Liver (tissue), 7 donors: ENCODE measurements at regions not wholly inside any gene's neighbourhood (a gene's known extent, or its start where the extent isn't known, plus 50 kb on each side); places are given as distances from the start of the nearest gene placed in this dataset.

Source experiments
- DNase-seq: peaks from one replicate; pipeline ENCODE4 v3.0.0-alpha.2; 2017; ENCODE audit warnings: low spot score
- H3K27ac ChIP-seq, 2 donors: one replicate each; pipeline ENCODE4 v1.7.0; 2013; ENCODE audit warnings: inconsistent platforms in 2 of 2, low read length in 2 of 2, control low read depth in 1 of 2, low read depth in 1 of 2, mild to moderate bottlenecking in 1 of 2
- H3K27me3 ChIP-seq, 4 donors: one replicate each; pipeline versions ENCODE4 v1.6.1 to v1.7.0; 2013; ENCODE audit warnings: low read length in 3 of 4, inconsistent platforms in 1 of 4, mild to moderate bottlenecking in 1 of 4, moderate library complexity in 1 of 4; ENCODE audit not compliant: control insufficient read depth in 4 of 4, insufficient read depth in 4 of 4
- H3K36me3 ChIP-seq, 4 donors: one replicate each; pipeline versions ENCODE4 v1.6.1 to v1.7.0; 2013; ENCODE audit warnings: low read length in 3 of 4, mild to moderate bottlenecking in 3 of 4, low read depth in 1 of 4, moderate library complexity in 1 of 4; ENCODE audit not compliant: control insufficient read depth in 4 of 4, insufficient read depth in 3 of 4
- H3K4me1 ChIP-seq, 4 donors: one replicate each; pipeline versions ENCODE4 v1.6.1 to v1.7.0; 2013; ENCODE audit warnings: low read length in 3 of 4, mild to moderate bottlenecking in 3 of 4, moderate library complexity in 1 of 4; ENCODE audit not compliant: control insufficient read depth in 4 of 4, insufficient read depth in 4 of 4
- H3K4me3 ChIP-seq, 3 donors: one replicate each; pipeline versions ENCODE4 v1.6.1 to v1.7.0; 2013; ENCODE audit warnings: low read length in 3 of 3, control low read depth in 1 of 3, low read depth in 1 of 3, mild to moderate bottlenecking in 1 of 3
- H3K9ac ChIP-seq, 2 donors: one replicate each; pipeline ENCODE4 v1.7.0; 2013; ENCODE audit warnings: low read length in 2 of 2, mild to moderate bottlenecking in 2 of 2, moderate library complexity in 2 of 2, control low read depth in 1 of 2, low read depth in 1 of 2
- H3K9me3 ChIP-seq, 4 donors: one replicate each; pipeline versions ENCODE4 v1.6.1 to v1.7.0; 2013; ENCODE audit warnings: low read length in 3 of 4; ENCODE audit not compliant: control insufficient read depth in 4 of 4
- ATF3 ChIP-seq: IDR thresholded peaks from 2 replicates; pipeline ENCODE4 v1.6.1; 2016; ENCODE audit warnings: antibody characterized with exemption
- EGR1 ChIP-seq, 2 donors: IDR thresholded peaks; 2 replicates each; pipeline ENCODE4 v1.6.1; 2016 to 2018; ENCODE audit warnings: antibody characterized with exemption in 2 of 2, low read depth in 2 of 2
- FOXA1 ChIP-seq: IDR thresholded peaks from 2 replicates; pipeline ENCODE4 v1.6.1; 2016; ENCODE audit warnings: antibody characterized with exemption
- GABPA ChIP-seq, 2 donors: IDR thresholded peaks in 1 of 2; conservative IDR thresholded peaks in 1 of 2; 2 replicates each; pipeline ENCODE4 v1.6.1; 2016; ENCODE audit warnings: antibody characterized with exemption in 2 of 2, mild to moderate bottlenecking in 1 of 2, moderate library complexity in 1 of 2
- HNF4A ChIP-seq, 2 donors: conservative IDR thresholded peaks; 2 replicates each; pipeline ENCODE4 v1.6.1; 2016; ENCODE audit warnings: antibody characterized with exemption in 2 of 2, mild to moderate bottlenecking in 2 of 2
- HNF4G ChIP-seq: IDR thresholded peaks from 2 replicates; pipeline ENCODE4 v1.6.1; 2016; ENCODE audit warnings: antibody characterized with exemption
- JUND ChIP-seq, 2 donors: IDR thresholded peaks; 2 replicates each; pipeline ENCODE4 v1.6.1; 2016; ENCODE audit warnings: antibody characterized with exemption in 2 of 2
- MAX ChIP-seq: IDR thresholded peaks from 2 replicates; pipeline ENCODE4 v1.6.1; 2016; ENCODE audit warnings: antibody characterized with exemption
- RAD21 ChIP-seq, 2 donors: IDR thresholded peaks; 2 replicates each; pipeline ENCODE4 v1.6.1; 2016; ENCODE audit warnings: antibody characterized with exemption in 2 of 2, mild to moderate bottlenecking in 2 of 2
- REST ChIP-seq: IDR thresholded peaks from 2 replicates; pipeline ENCODE4 v1.6.1; 2016; ENCODE audit warnings: antibody characterized with exemption, mild to moderate bottlenecking
- RXRA ChIP-seq, 2 donors: IDR thresholded peaks; 2 replicates each; pipeline ENCODE4 v1.6.1; 2017 to 2018; ENCODE audit warnings: antibody characterized with exemption in 2 of 2, mild to moderate bottlenecking in 1 of 2
- SP1 ChIP-seq: IDR thresholded peaks from 2 replicates; pipeline ENCODE4 v1.6.1; 2018; ENCODE audit warnings: antibody characterized with exemption, mild to moderate bottlenecking
- TAF1 ChIP-seq: conservative IDR thresholded peaks from 2 replicates; pipeline ENCODE4 v1.6.1; 2016; ENCODE audit warnings: antibody characterized with exemption, mild to moderate bottlenecking
- YY1 ChIP-seq: IDR thresholded peaks from 2 replicates; pipeline ENCODE4 v1.6.1; 2016; ENCODE audit warnings: antibody characterized with exemption, mild to moderate bottlenecking
- ZBTB33 ChIP-seq: IDR thresholded peaks from 2 replicates; pipeline ENCODE4 v1.6.1; 2016; ENCODE audit warnings: antibody characterized with exemption
- WGBS: extraction: QIAGEN DNeasy Blood & Tissue Kit; methylation state at CpG from one replicate; pipeline ENCODE4 v1.1.7; 2013; 5-methylcytosine and 5-hydroxymethylcytosine counted together
- donor health status: healthy.
- donor health status: healthy.
- donor health status: healthy.
- donor health status: healthy.

GRCh38 chr12:97899956-97900355, 437.4 kb downstream of the RMST start:
- TF ChIP-seq JUND (IDR thresholded peaks at IDR 0.05) (no peak), YY1 (no peak), HNF4G (no peak), EGR1 (IDR thresholded peaks at IDR 0.05; ENCODE audit: low read depth in 2 of 2) (no peak), FOXA1 (no peak), RXRA (IDR thresholded peaks at IDR 0.05) (no peak), MAX (no peak), TAF1 (no peak), HNF4A (conservative IDR thresholded peaks at IDR 0.05) (no peak), ATF3 (no peak), REST (no peak)
- 70% methylated on average over 1 of the region's 1 CpG for WGBS

GRCh38 chr12:97903356-97903755, 440.8 kb downstream of the RMST start:
- no peak for TF ChIP-seq GABPA (IDR thresholded peaks at IDR 0.05 in 1 of 2, conservative IDR thresholded peaks at IDR 0.05 in 1 of 2)
- TF ChIP-seq SP1, result no peak
- no peak for TF ChIP-seq MAX
- Histone ChIP-seq H3K4me3 (no peak overlapping the region), H3K27me3 (no peaks in the 10 kb centered on the region), H3K9me3 (no peaks in the 10 kb centered on the region), H3K4me1 (no peaks in the 10 kb centered on the region), H3K36me3 (no peaks in the 10 kb centered on the region), H3K9ac (no peak overlapping the region), H3K27ac (no peak overlapping the region)
- 73% methylated on average over 4 of the region's 4 CpGs for WGBS
- no peak for DNase-seq

More at GRCh38 chr12:97899956-97900355, 437.4 kb downstream of the RMST start:
- Histone ChIP-seq H3K27ac (no peak overlapping the region), H3K9me3 (no peaks in the 10 kb centered on the region), H3K36me3 (no peaks in the 10 kb centered on the region), H3K4me3 (no peak overlapping the region), H3K9ac (no peak overlapping the region), H3K27me3 (no peaks in the 10 kb centered on the region), H3K4me1 (no peaks in the 10 kb centered on the region)
- DNase-seq, result no peak

- Histone ChIP-seq H3K4me1 (no peaks in the 10 kb centered on the region), H3K27ac (no peak overlapping the region), H3K9me3 (no peaks in the 10 kb centered on the region), H3K9ac (no peak overlapping the region), H3K4me3 (no peak overlapping the region), H3K27me3 (no peaks in the 10 kb centered on the region), H3K36me3 (no peaks in the 10 kb centered on the region)
- TF ChIP-seq EGR1 (IDR thresholded peaks at IDR 0.05; ENCODE audit: low read depth in 2 of 2), result no peak
- TF ChIP-seq RXRA (IDR thresholded peaks at IDR 0.05), result no peak
- TF ChIP-seq SP1, result no peak
- TF ChIP-seq HNF4A (conservative IDR thresholded peaks at IDR 0.05), result no peak
- TF ChIP-seq GABPA (IDR thresholded peaks at IDR 0.05 in 1 of 2, conservative IDR thresholded peaks at IDR 0.05 in 1 of 2), result no peak
- no peak for TF ChIP-seq ZBTB33
- no peak for TF ChIP-seq YY1
- no peak for TF ChIP-seq RAD21 (IDR thresholded peaks at IDR 0.05)
- TF ChIP-seq FOXA1, result no peak
- DNase-seq, result no peak
Measured at GRCh38 chr12:97907504-97907903, 444.9 kb downstream of the RMST start.
